ENCODE measurements at regions not wholly inside any gene's neighbourhood (a gene's known extent, or its start where the extent isn't known, plus 50 kb on each side); places are given as distances from the start of the nearest gene placed in this dataset.

DNA sequence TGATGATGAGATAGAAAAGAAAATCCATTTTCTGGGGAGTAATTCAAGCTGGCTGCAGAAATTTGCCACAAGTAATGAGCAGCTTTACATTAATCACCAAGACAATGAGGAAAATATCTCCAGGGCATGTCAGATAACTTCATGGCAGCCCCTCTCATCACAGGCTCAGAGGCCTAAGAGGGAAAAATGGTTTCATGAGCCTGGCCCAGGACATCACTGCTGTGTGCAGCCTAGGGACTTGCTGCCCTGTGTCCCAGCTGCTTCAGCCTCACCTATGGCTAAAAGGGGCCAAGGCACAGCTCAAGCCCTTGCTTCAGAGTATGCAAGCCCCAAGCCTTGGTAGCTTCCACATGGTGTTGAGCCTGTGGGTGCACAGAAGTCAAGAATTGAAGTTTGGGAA, 161.7 kb downstream of the OPA1 start:
- Histone ChIP-seq H3K4me2 (no peak overlapping the region), H4K20me1 (replicated peaks; ENCODE audit: insufficient read depth) (no peaks in the 10 kb centered on the region)

DNA sequence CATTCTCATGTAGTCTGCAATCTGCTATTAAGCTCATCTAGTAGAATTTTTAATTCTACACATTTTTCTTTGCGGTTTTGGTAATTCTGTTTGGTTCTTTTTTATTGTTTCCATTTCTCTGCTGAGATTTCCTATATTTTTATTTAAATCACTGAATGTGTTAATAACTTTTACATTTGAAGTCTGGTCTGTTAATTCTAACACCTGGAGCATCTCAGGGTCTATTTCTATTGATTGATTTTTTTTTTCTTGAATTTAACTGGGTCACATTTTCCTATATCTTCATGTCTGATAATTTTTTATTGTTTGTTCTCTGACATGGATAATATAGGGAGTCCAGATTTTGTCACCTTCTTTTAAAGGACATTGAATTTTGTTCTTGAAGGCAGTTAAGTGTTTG, 163.5 kb downstream of the OPA1 start:
- DNase-seq (ENCODE audit: low spot score), result no peak
- no peak overlapping the region for H3K27ac ChIP-seq (ENCODE audit: low read depth)
- H3K79me2 ChIP-seq (replicated peaks; ENCODE audit: insufficient read depth), result no peaks in the 10 kb centered on the region
- no peak overlapping the region for H3K4me3 Mint-ChIP-seq
- H3K9me3 Mint-ChIP-seq, result peaks cover 54% of the 10 kb centered on the region
- peaks cover 30% of the 10 kb centered on the region for H3K36me3 Mint-ChIP-seq (ENCODE audit: low read depth)
- no peaks in the 10 kb centered on the region for H3K4me1 Mint-ChIP-seq
- H3K27me3 Mint-ChIP-seq (ENCODE audit: insufficient read depth, low read depth, poor library complexity), result no peaks in the 10 kb centered on the region
- no peak overlapping the region for H2AFZ ChIP-seq
- H3K36me3 ChIP-seq (ENCODE audit: insufficient read depth), result 0 out of 2 replicates have a peak, but pooled peaks cover 4% of the 10 kb centered on the region
- no peaks in the 10 kb centered on the region for H3F3A ChIP-seq (replicated peaks; ENCODE audit: low read depth)
- ATAC-seq, result no peak
- no peaks in the 10 kb centered on the region for H3K4me1 ChIP-seq (ENCODE audit: insufficient read depth)
- H3K27ac Mint-ChIP-seq, result no peak overlapping the region
- no peak overlapping the region for H3K4me3 ChIP-seq
- H3K27me3 ChIP-seq (ENCODE audit: insufficient read depth), result no peaks in the 10 kb centered on the region
- H4K20me1 ChIP-seq (replicated peaks; ENCODE audit: insufficient read depth), result no peaks in the 10 kb centered on the region
- H3K4me2 ChIP-seq, result no peak overlapping the region
- peaks cover 5% of the 10 kb centered on the region; the same call in 1 of the 2 replicates for H3K9me2 ChIP-seq (ENCODE audit: insufficient read depth)
- TF ChIP-seq, protein P1, sequence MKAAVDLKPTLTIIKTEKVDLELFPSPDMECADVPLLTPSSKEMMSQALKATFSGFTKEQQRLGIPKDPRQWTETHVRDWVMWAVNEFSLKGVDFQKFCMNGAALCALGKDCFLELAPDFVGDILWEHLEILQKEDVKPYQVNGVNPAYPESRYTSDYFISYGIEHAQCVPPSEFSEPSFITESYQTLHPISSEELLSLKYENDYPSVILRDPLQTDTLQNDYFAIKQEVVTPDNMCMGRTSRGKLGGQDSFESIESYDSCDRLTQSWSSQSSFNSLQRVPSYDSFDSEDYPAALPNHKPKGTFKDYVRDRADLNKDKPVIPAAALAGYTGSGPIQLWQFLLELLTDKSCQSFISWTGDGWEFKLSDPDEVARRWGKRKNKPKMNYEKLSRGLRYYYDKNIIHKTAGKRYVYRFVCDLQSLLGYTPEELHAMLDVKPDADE (IDR thresholded peaks at IDR 0.05), result no peak
- TF ChIP-seq ZNF114 (CRISPR knock-in tag; IDR thresholded peaks at IDR 0.05) (no peak), EZH2 (IDR thresholded peaks at IDR 0.05; ENCODE audit: low read depth, unreplicated experiment) (no peak), ZNF331 (CRISPR knock-in tag; IDR thresholded peaks at IDR 0.05; ENCODE audit: low read depth) (no peak), CREB1 (CRISPR knock-in tag; IDR thresholded peaks at IDR 0.05; ENCODE audit: low read depth) (no peak), EZH2phosphoT487 (IDR thresholded peaks at IDR 0.05; ENCODE audit: unreplicated experiment) (no peak), POLR2AphosphoS5 (IDR thresholded peaks at IDR 0.05; ENCODE audit: low read depth) (no peak), JUNB (IDR thresholded peaks at IDR 0.05; ENCODE audit: unreplicated experiment) (no peak)
- TF ChIP-seq, protein P2, sequence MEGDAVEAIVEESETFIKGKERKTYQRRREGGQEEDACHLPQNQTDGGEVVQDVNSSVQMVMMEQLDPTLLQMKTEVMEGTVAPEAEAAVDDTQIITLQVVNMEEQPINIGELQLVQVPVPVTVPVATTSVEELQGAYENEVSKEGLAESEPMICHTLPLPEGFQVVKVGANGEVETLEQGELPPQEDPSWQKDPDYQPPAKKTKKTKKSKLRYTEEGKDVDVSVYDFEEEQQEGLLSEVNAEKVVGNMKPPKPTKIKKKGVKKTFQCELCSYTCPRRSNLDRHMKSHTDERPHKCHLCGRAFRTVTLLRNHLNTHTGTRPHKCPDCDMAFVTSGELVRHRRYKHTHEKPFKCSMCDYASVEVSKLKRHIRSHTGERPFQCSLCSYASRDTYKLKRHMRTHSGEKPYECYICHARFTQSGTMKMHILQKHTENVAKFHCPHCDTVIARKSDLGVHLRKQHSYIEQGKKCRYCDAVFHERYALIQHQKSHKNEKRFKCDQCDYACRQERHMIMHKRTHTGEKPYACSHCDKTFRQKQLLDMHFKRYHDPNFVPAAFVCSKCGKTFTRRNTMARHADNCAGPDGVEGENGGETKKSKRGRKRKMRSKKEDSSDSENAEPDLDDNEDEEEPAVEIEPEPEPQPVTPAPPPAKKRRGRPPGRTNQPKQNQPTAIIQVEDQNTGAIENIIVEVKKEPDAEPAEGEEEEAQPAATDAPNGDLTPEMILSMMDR (conservative IDR thresholded peaks at IDR 0.05; ENCODE audit: low read depth in 2 of 2), result no peak
- TF ChIP-seq, protein P3, sequence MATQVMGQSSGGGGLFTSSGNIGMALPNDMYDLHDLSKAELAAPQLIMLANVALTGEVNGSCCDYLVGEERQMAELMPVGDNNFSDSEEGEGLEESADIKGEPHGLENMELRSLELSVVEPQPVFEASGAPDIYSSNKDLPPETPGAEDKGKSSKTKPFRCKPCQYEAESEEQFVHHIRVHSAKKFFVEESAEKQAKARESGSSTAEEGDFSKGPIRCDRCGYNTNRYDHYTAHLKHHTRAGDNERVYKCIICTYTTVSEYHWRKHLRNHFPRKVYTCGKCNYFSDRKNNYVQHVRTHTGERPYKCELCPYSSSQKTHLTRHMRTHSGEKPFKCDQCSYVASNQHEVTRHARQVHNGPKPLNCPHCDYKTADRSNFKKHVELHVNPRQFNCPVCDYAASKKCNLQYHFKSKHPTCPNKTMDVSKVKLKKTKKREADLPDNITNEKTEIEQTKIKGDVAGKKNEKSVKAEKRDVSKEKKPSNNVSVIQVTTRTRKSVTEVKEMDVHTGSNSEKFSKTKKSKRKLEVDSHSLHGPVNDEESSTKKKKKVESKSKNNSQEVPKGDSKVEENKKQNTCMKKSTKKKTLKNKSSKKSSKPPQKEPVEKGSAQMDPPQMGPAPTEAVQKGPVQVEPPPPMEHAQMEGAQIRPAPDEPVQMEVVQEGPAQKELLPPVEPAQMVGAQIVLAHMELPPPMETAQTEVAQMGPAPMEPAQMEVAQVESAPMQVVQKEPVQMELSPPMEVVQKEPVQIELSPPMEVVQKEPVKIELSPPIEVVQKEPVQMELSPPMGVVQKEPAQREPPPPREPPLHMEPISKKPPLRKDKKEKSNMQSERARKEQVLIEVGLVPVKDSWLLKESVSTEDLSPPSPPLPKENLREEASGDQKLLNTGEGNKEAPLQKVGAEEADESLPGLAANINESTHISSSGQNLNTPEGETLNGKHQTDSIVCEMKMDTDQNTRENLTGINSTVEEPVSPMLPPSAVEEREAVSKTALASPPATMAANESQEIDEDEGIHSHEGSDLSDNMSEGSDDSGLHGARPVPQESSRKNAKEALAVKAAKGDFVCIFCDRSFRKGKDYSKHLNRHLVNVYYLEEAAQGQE (IDR thresholded peaks at IDR 0.05; ENCODE audit: unreplicated experiment), result no peak

More for the DNA sequence above, 161.7 kb downstream of the OPA1 start:
- DNase-seq (ENCODE audit: low spot score) (no peak), ATAC-seq (no peak)
- no peaks in the 10 kb centered on the region for H3K27me3 ChIP-seq (ENCODE audit: insufficient read depth)
- Mint-ChIP-seq H3K27me3 (ENCODE audit: insufficient read depth, low read depth, poor library complexity) (no peaks in the 10 kb centered on the region), H3K36me3 (ENCODE audit: low read depth) (peaks cover 30% of the 10 kb centered on the region), H3K4me3 (no peak overlapping the region), H3K9me3 (peaks cover 54% of the 10 kb centered on the region), H3K27ac (no peak overlapping the region), H3K4me1 (no peaks in the 10 kb centered on the region)
- H3F3A ChIP-seq (replicated peaks; ENCODE audit: low read depth), result no peaks in the 10 kb centered on the region
- no peaks in the 10 kb centered on the region for H3K4me1 ChIP-seq (ENCODE audit: insufficient read depth)
- TF ChIP-seq, protein P2 (conservative IDR thresholded peaks at IDR 0.05; ENCODE audit: low read depth in 2 of 2), result no peak
- no peak for TF ChIP-seq ZNF114 (CRISPR knock-in tag; IDR thresholded peaks at IDR 0.05)
- H3K4me3 ChIP-seq, result no peak overlapping the region
- H3K27ac ChIP-seq (ENCODE audit: low read depth), result no peak overlapping the region
- H3K79me2 ChIP-seq (replicated peaks; ENCODE audit: insufficient read depth), result no peaks in the 10 kb centered on the region
- H3K36me3 ChIP-seq (ENCODE audit: insufficient read depth), result 0 out of 2 replicates have a peak, but pooled peaks cover 4% of the 10 kb centered on the region
- H3K9me2 ChIP-seq (ENCODE audit: insufficient read depth), result peaks cover 5% of the 10 kb centered on the region; the same call in 1 of the 2 replicates
- no peak overlapping the region for H2AFZ ChIP-seq
